Nucleus accumbens (tissue), 56 donors: ENCODE measurements at regions not wholly inside any gene's neighbourhood (a gene's known extent, or its start where the extent isn't known, plus 50 kb on each side); places are given as distances from the start of the nearest gene placed in this dataset.
A peak's percentile ranks its signal among the peaks of the same experiment; 100 is the strongest.

Source experiments
- DNase-seq, 56 donors: peaks; one replicate each; lab custom pipeline; 2025; lab: John Stamatoyannopoulos, UW

DNA sequence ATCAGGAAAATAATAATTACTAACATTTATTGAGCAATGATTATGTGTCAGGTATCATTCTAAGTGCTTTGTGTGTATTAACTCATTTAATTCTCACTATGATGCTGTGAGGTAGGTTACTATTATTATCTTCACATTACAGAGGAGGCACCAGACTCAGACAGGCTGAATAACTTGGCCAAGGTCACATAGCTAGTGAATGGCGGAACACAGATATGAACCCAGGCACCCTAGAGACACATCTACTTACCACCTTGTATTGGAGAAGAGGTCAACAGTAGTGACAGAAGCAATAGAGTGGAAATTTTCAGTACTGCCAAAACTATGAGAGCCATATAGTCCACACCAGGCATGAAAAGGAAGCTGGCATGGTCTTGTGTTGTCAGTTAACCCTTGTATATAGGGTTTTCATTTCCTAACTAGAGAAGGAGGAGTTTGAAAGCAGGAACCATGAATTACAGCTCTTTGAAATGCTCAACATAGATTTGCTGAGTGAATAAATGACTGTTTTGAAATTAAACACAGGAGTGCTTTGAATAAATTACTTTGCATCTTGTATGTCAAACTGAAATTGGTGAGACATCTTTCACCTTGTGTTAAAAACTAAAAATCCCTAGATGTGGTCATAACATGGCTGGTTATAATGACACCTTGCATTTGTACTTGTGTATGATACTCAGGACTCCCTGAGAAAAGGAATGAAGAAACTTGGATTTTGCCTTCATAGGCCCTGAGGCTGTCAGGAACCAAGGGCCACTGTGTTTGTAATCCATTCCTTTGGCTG is 71.8 kb downstream of the RTL9 start:
- no peak for DNase-seq

- DNase-seq = peak in 3 of 56 donors; percentile 0 to 4 (median 1)
Measured at GRCh38 chrX:110432091-110432905, 73.7 kb downstream of the RTL9 start.

DNA sequence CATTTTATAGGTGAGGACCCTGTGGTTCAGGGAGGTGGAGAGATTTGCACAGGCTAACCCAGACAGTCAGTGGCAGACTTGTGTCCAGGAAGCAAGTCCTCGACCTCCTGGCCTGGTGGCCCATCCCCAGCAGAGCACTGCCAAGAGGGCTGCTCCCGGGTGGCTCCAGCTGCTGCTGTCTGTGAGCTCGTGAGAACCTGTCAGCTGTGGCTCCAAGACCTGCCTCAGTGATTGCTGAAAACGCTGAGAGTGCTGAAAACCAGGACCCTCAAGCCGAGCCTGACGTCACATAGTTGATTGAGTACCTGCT is 74.2 kb downstream of the RTL9 start:
- no peak for DNase-seq

GRCh38 chrX:110435196-110435595 is 76.5 kb downstream of the RTL9 start:
- DNase-seq = no peak

GRCh38 chrX:110436523-110436922 is 77.9 kb downstream of the RTL9 start:
- no peak for DNase-seq

- DNase-seq = no peak
Measured at GRCh38 chrX:110437686-110438085, 79.0 kb downstream of the RTL9 start.

DNA sequence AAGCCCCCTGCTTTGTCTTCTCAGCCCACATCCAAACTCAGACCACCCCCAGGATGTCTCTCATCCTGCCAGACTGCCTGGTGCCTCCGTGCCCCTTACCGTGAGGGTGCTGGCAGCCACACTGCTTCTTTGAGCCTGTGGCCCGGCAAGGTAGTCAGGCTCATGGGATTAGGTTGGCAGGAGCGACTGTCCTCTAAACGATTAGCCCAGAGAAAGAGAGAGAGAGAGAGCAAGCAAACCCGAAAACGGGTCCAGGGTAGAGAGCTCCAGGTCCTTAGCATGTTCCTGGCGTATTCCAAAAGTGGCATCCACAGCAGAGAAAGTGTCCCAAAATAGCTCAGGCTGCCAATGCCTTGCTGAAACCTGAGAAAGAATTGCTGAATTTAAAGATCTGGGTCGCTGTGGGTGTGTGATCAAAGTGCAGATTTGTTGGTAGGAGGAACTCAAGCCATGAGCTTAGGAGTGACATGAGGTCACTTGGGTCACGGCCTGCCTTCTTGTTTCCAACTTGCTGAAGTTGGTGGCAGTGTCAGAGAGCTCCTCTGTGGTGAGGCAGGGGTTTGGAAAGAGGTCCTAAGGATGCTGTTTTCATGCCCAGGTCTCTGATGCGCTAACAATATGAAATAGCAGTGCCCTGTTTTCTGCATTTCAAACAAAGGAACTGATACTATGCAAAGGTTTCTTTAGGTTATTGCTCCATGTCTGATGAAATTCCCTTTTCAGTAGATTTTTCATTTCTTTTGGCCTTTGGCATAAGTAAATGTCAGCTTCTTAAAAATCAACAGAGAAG is 81.6 kb downstream of the RTL9 start:
- DNase-seq = peak in 5 of 56 donors; percentile 3 to 40 (median 7)

DNA sequence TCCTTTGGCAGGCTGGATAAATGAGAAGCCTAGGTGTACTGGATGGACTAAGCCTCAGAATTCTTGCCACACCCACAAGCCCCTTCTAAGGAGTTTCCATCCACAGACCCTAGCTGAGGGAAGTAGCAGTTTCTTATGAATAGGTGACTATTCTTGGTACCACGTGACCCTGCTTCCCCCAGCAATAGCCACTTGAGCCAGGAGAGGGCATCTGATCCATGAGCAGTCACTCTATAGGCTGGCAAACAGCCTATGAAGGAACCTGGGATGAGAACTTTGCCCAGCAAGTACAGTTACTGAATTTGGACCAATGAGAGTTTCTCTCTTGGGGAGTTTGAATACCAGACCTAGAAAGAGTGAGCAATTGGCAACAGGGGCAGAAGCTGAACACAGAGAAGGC is 84.0 kb downstream of the RTL9 start:
- DNase-seq = peak in 1 of 56 donors; percentile 6

GRCh38 chrX:110444996-110445395 is 86.3 kb downstream of the RTL9 start:
- peak in 13 of 56 donors; percentile 0 to 51 (median 15) for DNase-seq

- no peak for DNase-seq
Measured at GRCh38 chrX:110448459-110448858, 89.8 kb downstream of the RTL9 start.

DNA sequence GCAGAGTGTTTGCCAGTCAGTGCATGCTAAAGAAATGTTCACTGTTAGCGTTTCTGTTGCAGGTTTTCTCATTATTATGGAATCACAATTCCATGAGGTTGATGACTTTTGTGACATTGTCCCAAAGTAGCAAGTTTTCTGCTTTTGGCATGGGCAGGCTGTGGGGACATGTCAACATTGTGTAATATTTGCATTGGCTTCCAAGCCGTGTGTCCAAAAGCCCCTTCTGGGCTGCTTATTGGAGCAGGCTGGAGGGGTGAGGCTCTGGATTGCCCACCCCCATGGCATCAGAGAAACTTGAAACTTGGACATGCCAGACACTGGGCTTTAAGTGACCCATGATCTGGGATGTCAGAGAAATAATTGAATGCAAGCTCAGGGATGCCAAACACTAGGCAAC is 90.7 kb downstream of the RTL9 start:
- no peak for DNase-seq

GRCh38 chrX:110450050-110450449 is 91.4 kb downstream of the RTL9 start:
- DNase-seq = peak in 55 of 56 donors; percentile 0 to 86 (median 48)

- DNase-seq = peak in 13 of 56 donors; percentile 1 to 51 (median 8)
Measured at GRCh38 chrX:110454336-110454735, 95.7 kb downstream of the RTL9 start.

DNA sequence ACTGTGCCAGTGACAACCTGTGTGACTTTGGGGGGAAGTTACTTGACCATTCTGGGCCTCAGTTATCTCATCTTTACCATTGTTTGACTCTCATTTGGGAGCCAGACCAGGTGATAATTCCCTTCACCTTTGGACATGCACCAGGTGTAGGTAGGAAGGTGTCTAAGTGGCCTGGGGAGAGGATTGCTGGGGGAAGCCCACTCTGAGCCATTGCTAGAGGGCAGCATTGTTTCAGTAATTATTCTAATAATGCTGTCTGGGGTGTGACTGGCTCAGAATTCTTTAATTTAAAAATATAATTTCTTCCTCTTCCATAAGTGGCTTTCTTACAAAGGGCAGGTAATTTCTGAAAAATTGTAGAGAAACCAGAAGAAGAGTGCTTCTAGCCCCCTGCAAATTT is 104.3 kb downstream of the RTL9 start:
- no peak for DNase-seq

DNA sequence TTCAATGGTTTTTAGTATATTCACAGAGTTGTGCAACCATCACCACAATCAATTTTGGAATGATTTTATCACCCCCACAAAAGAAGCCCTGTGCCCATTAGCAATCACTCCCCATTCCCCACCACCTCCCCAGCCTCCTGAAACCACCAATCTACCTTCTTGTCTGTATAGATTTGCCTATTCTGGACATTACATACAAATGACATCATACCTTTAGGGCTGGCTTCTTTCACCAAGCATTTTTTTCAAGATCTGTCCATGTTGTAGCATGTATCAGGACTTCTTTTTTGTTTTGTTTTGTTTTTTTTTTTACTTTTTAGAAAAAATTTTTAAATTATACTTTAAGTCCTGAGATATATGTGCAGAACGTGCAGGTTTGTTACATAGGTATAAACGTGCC is 108.1 kb downstream of the RTL9 start:
- DNase-seq = no peak

DNA sequence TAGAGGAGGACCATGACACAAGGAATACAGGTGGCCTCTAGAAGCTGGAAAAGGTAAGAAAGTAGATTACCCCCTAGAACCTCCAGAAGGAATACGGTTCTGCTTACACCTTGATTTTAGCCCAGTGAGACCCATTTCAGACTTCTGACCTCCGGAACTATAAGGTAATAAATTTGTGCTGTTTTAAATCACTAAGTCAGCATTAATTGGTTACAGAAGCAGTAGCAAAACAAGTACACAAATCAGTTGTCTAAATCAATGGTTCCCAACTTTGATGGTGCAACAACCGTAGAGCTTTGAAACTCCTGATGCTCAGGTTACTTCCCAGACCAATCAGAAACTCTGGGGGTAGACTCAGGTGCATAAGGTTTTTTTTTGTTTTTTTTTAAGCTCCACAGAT is 113.6 kb downstream of the RTL9 start:
- no peak for DNase-seq

DNA sequence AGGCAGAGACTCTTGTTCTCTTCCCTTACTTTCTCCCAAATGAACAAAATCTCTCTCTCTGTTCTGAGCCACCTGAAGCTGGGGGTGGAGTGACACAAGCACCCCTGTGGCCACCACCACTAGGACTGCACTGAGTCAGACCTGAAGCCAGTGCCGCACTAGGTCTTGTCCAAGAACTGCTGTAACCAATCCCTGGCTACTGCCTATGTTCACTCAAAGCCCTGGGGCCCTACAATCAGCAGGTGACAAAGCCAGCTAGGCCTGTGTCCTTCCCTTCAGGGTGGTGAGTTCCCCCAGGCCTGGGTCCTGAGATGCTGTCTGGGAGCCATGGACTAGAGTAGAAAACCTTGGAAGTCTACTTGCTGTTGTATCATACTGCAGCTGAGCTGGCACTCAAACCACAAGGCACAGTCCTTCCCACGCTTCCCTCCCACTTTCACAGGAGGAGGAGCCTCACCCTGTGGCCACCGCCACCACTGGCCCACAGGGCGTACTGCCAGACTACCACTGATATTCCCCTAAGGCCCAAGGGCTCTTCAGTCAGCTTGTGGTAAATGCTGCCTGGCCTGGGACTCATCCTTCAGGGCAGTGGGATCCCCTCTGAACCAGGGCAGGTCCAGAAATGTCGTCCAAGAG is 119.1 kb downstream of the RTL9 start:
- no peak for DNase-seq

GRCh38 chrX:110491846-110492620 is 133.4 kb downstream of the RTL9 start:
- DNase-seq = no peak

DNA sequence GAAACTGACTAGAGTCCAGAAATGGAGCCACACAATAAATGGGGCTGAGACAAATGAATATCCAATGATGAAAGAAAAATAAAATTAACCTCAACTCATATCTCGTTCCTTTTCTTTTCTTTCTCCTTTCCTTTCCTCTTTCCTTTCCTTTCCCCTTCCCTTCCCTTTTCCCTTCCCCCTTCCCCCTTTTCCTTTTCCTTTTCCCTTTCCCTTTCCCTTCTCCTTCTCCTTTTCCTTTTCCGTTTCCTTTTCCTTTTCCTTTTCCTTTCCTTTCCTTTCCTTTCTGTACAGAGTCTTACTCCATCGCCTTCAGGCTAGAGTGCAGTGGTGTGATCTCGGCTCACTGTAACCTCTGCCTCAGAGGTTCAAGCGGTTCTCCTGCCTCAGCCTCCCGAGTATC is 146.3 kb downstream of the RTL9 start:
- DNase-seq = no peak
